GM23338 (cell line): ENCODE measurements at regions not wholly inside any gene's neighbourhood (a gene's known extent, or its start where the extent isn't known, plus 50 kb on each side); places are given as distances from the start of the nearest gene placed in this dataset.

Experiments
- ATAC-seq: fragments of 200-7000 bp; cut with Tn5 transposase; 3 replicates; pipeline ENCODE4 v1.9.1; 2020
- DNase-seq: peaks from one replicate; pipeline ENCODE4 v3.0.0-alpha.2; 2015; ENCODE audit warnings: low spot score
- H2AFZ ChIP-seq: fragments of 200-600 bp; sonication (generic); 2 replicates; pipeline ENCODE4 v1.8.0; 2016; ENCODE audit warnings: antibody characterized with exemption, mild to moderate bottlenecking, moderate library complexity
- H3F3A ChIP-seq: fragments of 200-600 bp; sonication (generic); replicated peaks from 2 replicates; pipeline ENCODE4 v1.8.0; 2017; ENCODE audit warnings: antibody characterized with exemption, mixed run types, low read depth
- H3K27ac ChIP-seq: fragments of 200-600 bp; sonication (generic); 2 replicates; pipeline ENCODE4 v1.6.1; 2016; ENCODE audit warnings: low read depth
- H3K27me3 ChIP-seq: fragments of 200-600 bp; sonication (generic); 2 replicates; pipeline ENCODE4 v1.8.0; 2016; ENCODE audit warnings: mild to moderate bottlenecking, mixed run types, moderate library complexity; ENCODE audit not compliant: insufficient read depth
- H3K36me3 ChIP-seq: fragments of 200-600 bp; sonication (generic); 2 replicates; pipeline ENCODE4 v1.8.0; 2016; ENCODE audit warnings: mild to moderate bottlenecking; ENCODE audit not compliant: insufficient read depth
- H3K4me1 ChIP-seq: fragments of 200-600 bp; sonication (generic); 2 replicates; pipeline ENCODE4 v1.8.0; 2016; ENCODE audit warnings: mild to moderate bottlenecking, moderate library complexity; ENCODE audit not compliant: insufficient read depth
- H3K4me2 ChIP-seq: fragments of 200-600 bp; sonication (generic); 2 replicates; pipeline ENCODE4 v1.7.1; 2017; ENCODE audit warnings: mixed run types
- H3K4me3 ChIP-seq: fragments of 200-600 bp; sonication (generic); 2 replicates; pipeline ENCODE4 v1.6.1; 2016; ENCODE audit warnings: mixed run types
- H3K79me2 ChIP-seq: fragments of 200-600 bp; sonication (generic); replicated peaks from 2 replicates; pipeline ENCODE4 v1.8.0; 2017; ENCODE audit warnings: mild to moderate bottlenecking; ENCODE audit not compliant: insufficient read depth
- H3K9me2 ChIP-seq: fragments of 200-600 bp; sonication (generic); 2 replicates; pipeline ENCODE4 v1.8.0; 2017; ENCODE audit not compliant: insufficient read depth
- H4K20me1 ChIP-seq: fragments of 200-600 bp; sonication (generic); replicated peaks from 2 replicates; pipeline ENCODE4 v1.8.0; 2017; ENCODE audit warnings: mild to moderate bottlenecking; ENCODE audit not compliant: insufficient read depth
- H3K27ac Mint-ChIP-seq: 2 replicates; pipeline ENCODE4 v1.8.0; 2020; ENCODE audit warnings: inconsistent platforms, mild to moderate bottlenecking, moderate library complexity, mixed read lengths
- H3K27me3 Mint-ChIP-seq: 3 replicates; pipeline ENCODE4 v1.8.0; 2022; ENCODE audit warnings: low read depth, mild to moderate bottlenecking, moderate library complexity, mixed read lengths, inconsistent platforms; ENCODE audit not compliant: insufficient read depth, poor library complexity
- H3K36me3 Mint-ChIP-seq: 3 replicates; pipeline ENCODE4 v1.8.0; 2021; ENCODE audit warnings: low read depth, mild to moderate bottlenecking, inconsistent platforms, moderate library complexity, mixed read lengths
- H3K4me1 Mint-ChIP-seq: 3 replicates; pipeline ENCODE4 v1.8.0; 2020; ENCODE audit warnings: mild to moderate bottlenecking, inconsistent platforms, mixed read lengths
- H3K4me3 Mint-ChIP-seq: 3 replicates; pipeline ENCODE4 v1.8.0; 2021; ENCODE audit warnings: moderate library complexity, mild to moderate bottlenecking, inconsistent platforms, mixed read lengths
- H3K9me3 Mint-ChIP-seq: 3 replicates; pipeline ENCODE4 v1.8.0; 2020; ENCODE audit warnings: moderate library complexity, mild to moderate bottlenecking, inconsistent platforms, mixed read lengths
- CREB1 ChIP-seq: fragments of 250-450 bp; sonication (Bioruptor Pico); IDR thresholded peaks from 2 replicates; pipeline ENCODE4 v1.5.0; 2020; ENCODE audit warnings: low read depth, mild to moderate bottlenecking, moderate library complexity
- CTCF ChIP-seq, 2 experiments: fragments of 200-600 bp in 1 of 2; sonication (generic) in 1 of 2; conservative IDR thresholded peaks; 2 replicates each; pipeline versions ENCODE4 v1.5.1 to v1.6.1; 2016 to 2017; ENCODE audit warnings: antibody characterized with exemption in 2 of 2, low read depth in 2 of 2, mild to moderate bottlenecking in 2 of 2, moderate library complexity in 1 of 2
- ETS1 ChIP-seq: IDR thresholded peaks from 2 replicates; pipeline ENCODE4 v1.6.1; 2016; ENCODE audit warnings: antibody characterized with exemption
- EZH2 ChIP-seq: fragments of 200-600 bp; sonication (generic); IDR thresholded peaks from one replicate; pipeline ENCODE4 v1.8.0; 2017; ENCODE audit warnings: antibody characterized with exemption, mild to moderate bottlenecking, low read depth; ENCODE audit not compliant: unreplicated experiment
- JUNB ChIP-seq: IDR thresholded peaks from one replicate; pipeline ENCODE4 v1.6.1; 2016; ENCODE audit warnings: antibody characterized with exemption; ENCODE audit not compliant: unreplicated experiment
- REST ChIP-seq: IDR thresholded peaks from one replicate; pipeline ENCODE4 v1.6.1; 2018; ENCODE audit warnings: antibody characterized with exemption; ENCODE audit not compliant: unreplicated experiment
- ZNF114 ChIP-seq: fragments of 250-450 bp; sonication (Bioruptor Pico); IDR thresholded peaks from 2 replicates; pipeline ENCODE4 v1.5.0; 2020; ENCODE audit warnings: mild to moderate bottlenecking, moderate library complexity
- ZNF462 ChIP-seq: fragments of 250-450 bp; sonication (Bioruptor Pico); IDR thresholded peaks from 2 replicates; pipeline ENCODE4 v1.5.0; 2020; ENCODE audit warnings: mild to moderate bottlenecking, moderate library complexity

- Histone ChIP-seq H3K4me3 (no peak overlapping the region), H4K20me1 (no peaks in the 10 kb centered on the region), H3K36me3 (no peaks in the 10 kb centered on the region), H3K4me1 (peaks cover 6% of the 10 kb centered on the region; the same call in 1 of the 2 replicates), H3K27me3 (no peaks in the 10 kb centered on the region), H3K9me2 (no peaks in the 10 kb centered on the region), H3K4me2 (no peak overlapping the region), H3K79me2 (no peaks in the 10 kb centered on the region), H2AFZ (no peak overlapping the region), H3K27ac (no peak overlapping the region), H3F3A (no peaks in the 10 kb centered on the region)
- no peak for DNase-seq
- Mint-ChIP-seq H3K36me3 (no peaks in the 10 kb centered on the region), H3K9me3 (no peaks in the 10 kb centered on the region), H3K4me1 (peaks cover 5% of the 10 kb centered on the region; the same call in 2 of the 3 replicates), H3K4me3 (no peak overlapping the region), H3K27me3 (no peaks in the 10 kb centered on the region), H3K27ac (no peak overlapping the region)
- TF ChIP-seq CTCF (conservative IDR thresholded peaks at IDR 0.05; ENCODE audit: low read depth in 2 of 2): no peak
- TF ChIP-seq ZNF114 (CRISPR knock-in tag): no peak
- no peak for TF ChIP-seq REST
- TF ChIP-seq JUNB: no peak
- TF ChIP-seq CREB1 (CRISPR knock-in tag): no peak
- TF ChIP-seq ZNF462 (CRISPR knock-in tag): no peak
- TF ChIP-seq ETS1: no peak
- TF ChIP-seq EZH2: no peak
- ATAC-seq: no peak
Measured at GRCh38 chr6:754202-754601, 61.3 kb upstream of the EXOC2 start.
